OCI-LY1 (cell line): ENCODE measurements at regions not wholly inside any gene's neighbourhood (a gene's known extent, or its start where the extent isn't known, plus 50 kb on each side); places are given as distances from the start of the nearest gene placed in this dataset.

ENCODE experiments used
- CTCF ChIP-seq: fragments of 200-600 bp; sonication (generic), shearing (Covaris generic); IDR thresholded peaks from 2 replicates; pipeline ENCODE4 v1.5.1; 2017; ENCODE audit warnings: mild to moderate bottlenecking, antibody characterized with exemption, low read length, moderate library complexity, mixed read lengths
- EZH2 ChIP-seq: fragments of 200-600 bp; sonication (generic), shearing (Covaris generic); IDR thresholded peaks from 2 replicates; pipeline ENCODE4 v1.8.0; 2017; ENCODE audit warnings: borderline replicate concordance, mixed run types, mild to moderate bottlenecking, antibody characterized with exemption, low read length, moderate library complexity, mixed read lengths

GRCh38 chr14:101249676-101250036 lies 311.6 kb upstream of the DIO3 start:
- no peak for TF ChIP-seq CTCF
- no peak for TF ChIP-seq EZH2
